IPS-18a (cell line): ENCODE measurements at regions not wholly inside any gene's neighbourhood (a gene's known extent, or its start where the extent isn't known, plus 50 kb on each side); places are given as distances from the start of the nearest gene placed in this dataset.
"Not testable (repeated sequence)": the region's sequence is repeated elsewhere in the genome, so short reads cannot be mapped to it uniquely, and the experiment has no call there.

Source experiments
- H3K27ac ChIP-seq: one replicate; pipeline ENCODE4 v1.5.1; 2013; ENCODE audit warnings: low read length
- H3K27me3 ChIP-seq: one replicate; pipeline ENCODE4 v1.6.1; 2013; ENCODE audit warnings: mild to moderate bottlenecking, low read length; ENCODE audit not compliant: control insufficient read depth, insufficient read depth
- H3K36me3 ChIP-seq: one replicate; pipeline ENCODE4 v1.6.1; 2013; ENCODE audit warnings: low read depth, low read length; ENCODE audit not compliant: control insufficient read depth
- H3K4me1 ChIP-seq: one replicate; pipeline ENCODE4 v1.6.1; 2013; ENCODE audit warnings: low read depth, low read length; ENCODE audit not compliant: control insufficient read depth
- H3K4me3 ChIP-seq: one replicate; pipeline ENCODE4 v1.5.1; 2013; ENCODE audit warnings: low read length
- H3K9ac ChIP-seq: one replicate; pipeline ENCODE4 v1.6.1; 2013; ENCODE audit warnings: mild to moderate bottlenecking, low read length, moderate library complexity
- H3K9me3 ChIP-seq: one replicate; pipeline ENCODE4 v1.6.1; 2013; ENCODE audit warnings: low read depth, low read length; ENCODE audit not compliant: control insufficient read depth

DNA sequence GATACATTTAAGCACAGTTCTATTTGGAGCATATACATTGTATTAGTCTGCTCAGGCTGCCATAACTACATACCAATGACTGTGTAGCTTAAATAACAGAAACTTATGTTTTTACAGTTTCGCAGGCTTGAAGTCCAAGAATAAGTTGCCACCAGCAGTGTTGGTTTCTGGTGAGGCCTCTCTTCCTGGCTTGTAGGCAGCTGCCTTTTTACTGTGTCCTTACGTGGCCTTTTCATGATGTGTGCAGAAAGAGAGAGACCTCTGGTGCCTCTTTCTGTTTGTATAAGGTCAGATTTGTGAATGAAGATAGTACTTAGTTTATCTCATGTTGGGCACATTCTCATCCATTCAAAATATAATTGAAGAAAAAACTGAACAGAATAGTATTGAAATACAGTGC, 636.6 kb downstream of the FLRT2 start:
- no peaks in the 10 kb centered on the region for H3K4me1 ChIP-seq
- no peak overlapping the region for H3K9ac ChIP-seq
- no peaks in the 10 kb centered on the region for H3K9me3 ChIP-seq
- no peak overlapping the region for H3K4me3 ChIP-seq
- H3K27me3 ChIP-seq, result no peaks in the 10 kb centered on the region
- no peak overlapping the region for H3K27ac ChIP-seq
- H3K36me3 ChIP-seq, result no peaks in the 10 kb centered on the region

DNA sequence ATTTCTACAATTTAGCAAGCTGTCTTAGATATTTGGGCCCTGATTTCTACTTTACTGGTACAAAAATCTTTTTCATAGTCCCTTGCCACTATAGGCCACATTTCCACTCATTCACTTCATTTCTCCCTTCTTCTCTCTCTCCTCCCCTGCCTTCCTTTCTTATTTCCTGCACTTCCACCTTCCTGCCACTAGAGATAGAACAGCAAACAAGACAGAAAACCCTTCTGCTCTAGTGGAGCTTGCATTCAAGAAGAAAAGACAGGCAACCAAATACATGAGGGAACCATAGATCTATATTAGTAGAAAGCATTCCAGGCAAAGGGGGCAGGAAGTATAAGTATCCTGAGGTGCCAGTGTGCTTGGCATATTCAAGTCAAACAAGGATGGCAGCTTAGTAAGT, 623.5 kb downstream of the FLRT2 start:
- H3K4me1 ChIP-seq, result no peaks in the 10 kb centered on the region
- no peak overlapping the region for H3K27ac ChIP-seq
- no peaks in the 10 kb centered on the region for H3K9me3 ChIP-seq
- no peaks in the 10 kb centered on the region for H3K36me3 ChIP-seq
- H3K27me3 ChIP-seq, result no peaks in the 10 kb centered on the region
- no peak overlapping the region for H3K4me3 ChIP-seq
- H3K9ac ChIP-seq, result no peak overlapping the region

GRCh38 chr14:86143248-86143647, 613.3 kb downstream of the FLRT2 start:
- Histone ChIP-seq H3K27ac (no peak overlapping the region), H3K36me3 (no peaks in the 10 kb centered on the region), H3K4me3 (no peak overlapping the region), H3K27me3 (no peaks in the 10 kb centered on the region), H3K9ac (no peak overlapping the region), H3K4me1 (no peaks in the 10 kb centered on the region), H3K9me3 (no peaks in the 10 kb centered on the region)

DNA sequence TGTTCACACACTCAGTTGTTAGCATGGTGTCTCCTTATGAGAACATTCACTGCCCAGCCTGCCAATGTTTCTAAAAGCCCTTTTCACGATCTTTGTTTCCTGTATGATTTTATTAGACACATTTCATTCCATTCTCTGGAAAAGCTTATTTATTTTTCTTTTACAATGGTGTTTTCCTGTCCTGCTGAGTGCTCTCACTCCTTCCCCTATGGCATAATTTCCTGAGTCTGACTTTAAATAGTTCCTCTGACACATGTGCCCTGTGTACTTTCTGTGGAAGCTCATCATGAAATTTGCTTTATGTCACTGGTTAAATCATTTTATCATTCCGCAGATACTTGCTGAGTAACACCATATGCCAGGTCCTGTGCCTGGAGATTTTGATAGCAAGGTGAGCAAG, 612.0 kb downstream of the FLRT2 start:
- Histone ChIP-seq H3K9ac (no peak overlapping the region), H3K27ac (no peak overlapping the region), H3K36me3 (no peaks in the 10 kb centered on the region), H3K4me3 (no peak overlapping the region), H3K27me3 (no peaks in the 10 kb centered on the region), H3K4me1 (no peaks in the 10 kb centered on the region), H3K9me3 (no peaks in the 10 kb centered on the region)

DNA sequence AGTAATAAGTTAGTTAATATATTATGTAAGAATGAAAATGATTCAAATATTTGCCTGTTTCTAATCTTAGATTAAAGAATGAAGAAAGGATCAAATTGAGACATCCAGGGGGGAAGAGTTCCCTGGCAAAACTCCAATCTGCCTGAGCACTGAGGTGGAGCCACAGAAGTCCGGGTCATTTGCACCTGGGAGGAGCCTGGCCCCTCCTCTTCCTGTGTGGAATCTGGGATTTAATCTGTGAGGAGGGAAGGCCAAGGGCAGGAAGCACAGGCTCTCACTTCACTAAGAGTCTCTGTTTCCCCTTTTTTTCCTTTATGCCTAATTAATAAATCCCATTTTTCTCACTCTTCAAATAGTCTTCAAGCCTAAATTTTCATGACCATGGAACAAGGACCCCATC, 599.5 kb downstream of the FLRT2 start:
- Histone ChIP-seq H3K9me3 (no peaks in the 10 kb centered on the region), H3K36me3 (no peaks in the 10 kb centered on the region), H3K4me1 (no peaks in the 10 kb centered on the region), H3K27ac (no peak overlapping the region), H3K9ac (no peak overlapping the region), H3K4me3 (no peak overlapping the region), H3K27me3 (no peaks in the 10 kb centered on the region)

DNA sequence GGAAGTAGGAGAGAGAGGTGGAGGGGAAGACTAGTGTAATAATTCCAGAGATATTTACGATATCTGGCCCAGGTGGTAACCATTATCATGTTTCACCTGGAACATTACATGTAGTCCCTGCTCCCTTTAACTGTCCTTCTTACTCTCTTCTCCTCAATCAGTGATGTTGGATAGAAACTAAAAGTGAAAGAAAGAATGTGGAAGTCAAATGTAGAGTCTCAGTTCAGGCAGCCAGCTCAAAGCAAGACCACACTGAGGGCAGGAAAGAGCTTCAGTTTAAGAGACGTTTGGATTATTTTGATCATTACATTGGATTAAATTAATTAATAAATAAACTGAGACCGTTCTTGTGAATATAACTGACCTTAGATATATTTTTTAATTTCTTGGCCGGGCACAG, 594.4 kb downstream of the FLRT2 start:
- H3K4me1 ChIP-seq, result no peaks in the 10 kb centered on the region
- H3K27me3 ChIP-seq, result no peaks in the 10 kb centered on the region
- H3K27ac ChIP-seq, result no peak overlapping the region
- no peak overlapping the region for H3K9ac ChIP-seq
- H3K9me3 ChIP-seq, result no peaks in the 10 kb centered on the region
- no peak overlapping the region for H3K4me3 ChIP-seq
- no peaks in the 10 kb centered on the region for H3K36me3 ChIP-seq

DNA sequence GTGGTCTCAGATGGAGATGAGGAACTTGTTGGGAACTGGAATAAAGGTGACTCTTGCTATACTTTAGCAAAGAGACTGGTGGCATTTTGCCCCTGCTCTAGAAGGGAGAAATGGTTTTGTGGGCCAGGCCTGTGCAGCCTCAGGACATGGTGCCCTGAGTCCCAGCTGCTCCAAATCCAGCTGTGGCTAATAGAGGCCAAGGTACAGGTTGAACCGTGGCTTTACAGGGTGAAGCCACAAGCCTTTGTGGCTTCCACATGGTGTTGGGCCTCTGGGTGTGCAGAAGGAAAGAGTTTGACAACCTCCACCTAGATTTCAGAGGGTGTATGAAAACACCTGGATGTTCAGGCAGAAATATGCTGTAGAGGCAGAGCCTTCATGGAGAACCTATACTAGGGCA, 586.0 kb downstream of the FLRT2 start:
- Histone ChIP-seq H3K36me3 (no peaks in the 10 kb centered on the region), H3K27ac (no peak overlapping the region), H3K9me3 (no peaks in the 10 kb centered on the region), H3K4me1 (no peaks in the 10 kb centered on the region), H3K9ac (no peak overlapping the region), H3K27me3 (no peaks in the 10 kb centered on the region), H3K4me3 (no peak overlapping the region)

GRCh38 chr14:86110871-86111270, 580.9 kb downstream of the FLRT2 start:
- H3K9ac ChIP-seq, H3K27me3 ChIP-seq, H3K27ac ChIP-seq, H3K4me3 ChIP-seq, H3K9me3 ChIP-seq, H3K36me3 ChIP-seq, H3K4me1 ChIP-seq: not testable (repeated sequence)

DNA sequence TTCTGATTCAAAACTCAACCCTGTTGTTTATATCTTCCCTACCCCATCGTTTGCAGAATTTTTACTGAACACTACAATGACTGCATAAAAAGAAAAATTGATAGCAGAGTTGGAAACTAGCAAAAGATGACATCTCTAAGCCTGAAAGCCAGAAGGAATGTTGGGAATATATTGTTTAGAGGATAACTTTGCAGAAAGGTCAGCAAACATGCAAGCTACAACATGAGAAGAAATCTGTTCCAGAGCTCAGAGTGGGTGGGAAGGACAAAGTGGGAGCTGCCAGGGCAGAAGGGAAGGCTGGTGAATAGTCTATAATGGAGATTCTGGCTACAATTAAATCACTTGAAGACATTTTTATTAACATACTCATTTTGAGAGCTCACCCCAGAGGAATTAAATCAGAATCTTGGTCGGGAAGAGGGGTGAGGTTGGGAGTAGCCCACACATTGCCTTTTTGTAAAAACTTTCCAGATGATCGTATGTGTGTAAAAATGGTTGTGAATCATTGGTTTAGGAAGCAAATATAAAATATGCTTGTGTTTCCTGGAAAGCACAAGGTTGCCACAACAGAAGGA, 574.8 kb downstream of the FLRT2 start:
- Histone ChIP-seq H3K9me3 (no peaks in the 10 kb centered on the region), H3K9ac (no peak overlapping the region), H3K36me3 (no peaks in the 10 kb centered on the region), H3K4me1 (no peaks in the 10 kb centered on the region), H3K27me3 (no peaks in the 10 kb centered on the region), H3K27ac (no peak overlapping the region), H3K4me3 (no peak overlapping the region)

DNA sequence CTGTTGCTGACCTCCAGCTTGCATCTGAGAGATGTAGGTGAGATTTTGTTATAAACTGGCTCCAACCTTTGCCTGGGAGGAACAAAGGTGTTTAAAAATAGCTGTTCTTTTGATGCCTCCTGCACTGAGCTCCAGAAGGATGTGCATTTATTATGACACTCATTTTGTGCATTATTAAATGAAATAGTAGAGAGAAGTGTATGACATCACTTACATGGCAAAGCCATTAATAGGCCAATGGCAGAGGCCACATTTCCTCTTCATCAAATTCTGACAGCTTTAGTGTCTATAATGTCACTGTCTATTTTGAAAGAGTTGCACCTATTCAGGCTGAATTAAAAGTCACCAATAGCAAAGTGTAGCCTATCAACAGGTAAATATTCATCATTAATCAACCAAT, 564.6 kb downstream of the FLRT2 start:
- Histone ChIP-seq H3K27me3 (no peaks in the 10 kb centered on the region), H3K4me3 (no peak overlapping the region), H3K9me3 (no peaks in the 10 kb centered on the region), H3K9ac (no peak overlapping the region), H3K4me1 (no peaks in the 10 kb centered on the region), H3K36me3 (no peaks in the 10 kb centered on the region), H3K27ac (no peak overlapping the region)

DNA sequence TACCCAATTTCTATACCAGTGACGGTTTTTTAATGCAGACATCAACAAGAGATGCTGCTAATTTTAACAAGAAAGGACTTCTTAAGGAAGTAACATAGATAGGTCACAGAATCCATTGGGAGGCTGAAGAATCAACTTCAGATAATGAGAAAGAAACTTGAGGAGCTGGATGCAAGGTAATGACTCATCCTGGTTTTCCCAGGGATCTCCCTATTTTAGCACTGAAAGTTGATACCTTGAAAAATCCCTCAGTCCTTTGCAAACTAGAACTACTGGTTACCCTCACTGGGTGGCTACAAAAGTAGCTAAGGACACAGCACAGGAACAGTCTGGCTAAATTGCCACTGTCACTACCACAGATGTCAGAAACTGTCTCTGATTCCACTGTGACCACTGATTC, 561.9 kb downstream of the FLRT2 start:
- no peak overlapping the region for H3K9ac ChIP-seq
- H3K4me3 ChIP-seq, result no peak overlapping the region
- H3K4me1 ChIP-seq, result peaks cover 5% of the 10 kb centered on the region
- H3K36me3 ChIP-seq, result no peaks in the 10 kb centered on the region
- peaks cover 4% of the 10 kb centered on the region for H3K9me3 ChIP-seq
- H3K27ac ChIP-seq, result no peak overlapping the region
- no peaks in the 10 kb centered on the region for H3K27me3 ChIP-seq

- Histone ChIP-seq H3K36me3 (no peaks in the 10 kb centered on the region), H3K9ac (no peak overlapping the region), H3K9me3 (peaks cover 4% of the 10 kb centered on the region), H3K4me1 (peaks cover 5% of the 10 kb centered on the region), H3K27me3 (no peaks in the 10 kb centered on the region), H3K4me3 (no peak overlapping the region), H3K27ac (no peak overlapping the region)
Measured at GRCh38 chr14:86088156-86088555, 558.2 kb downstream of the FLRT2 start.
